SU-DHL-6 (cell line): ENCODE measurements at regions not wholly inside any gene's neighbourhood (a gene's known extent, or its start where the extent isn't known, plus 50 kb on each side); places are given as distances from the start of the nearest gene placed in this dataset.
A peak's percentile ranks its signal among the peaks of the same experiment; 100 is the strongest.

Experiments used
- H2AFZ ChIP-seq: fragments of 200-600 bp; sonication (generic); 2 replicates; pipeline ENCODE4 v1.6.1; 2014; ENCODE audit warnings: low read depth, mild to moderate bottlenecking, moderate library complexity, mixed read lengths, antibody characterized with exemption, low read length; ENCODE audit not compliant: severe bottlenecking
- H3F3A ChIP-seq: fragments of 200-600 bp; shearing (Covaris generic); 2 replicates; pipeline ENCODE4 v1.6.0; 2016; ENCODE audit warnings: antibody characterized with exemption, mild to moderate bottlenecking; ENCODE audit not compliant: insufficient read depth
- H3K27ac ChIP-seq: fragments of 200-600 bp; sonication (generic); 2 replicates; pipeline ENCODE4 v1.5.1; 2016; ENCODE audit warnings: low read depth, mild to moderate bottlenecking, low read length, moderate library complexity, mixed read lengths
- H3K27me3 ChIP-seq: fragments of 200-600 bp; sonication (generic), shearing (Covaris generic); 2 replicates; pipeline ENCODE4 v1.6.0; 2014; ENCODE audit warnings: mild to moderate bottlenecking, low read length
- H3K36me3 ChIP-seq: fragments of 200-600 bp; sonication (generic); 2 replicates; pipeline ENCODE4 v1.6.1; 2014; ENCODE audit warnings: mild to moderate bottlenecking, low read length, mixed read lengths
- H3K4me2 ChIP-seq: fragments of 300-600, 200-600 bp; shearing (Covaris generic), sonication (generic); 2 replicates; pipeline ENCODE4 v1.6.0; 2014; ENCODE audit warnings: low read length, low read depth, mild to moderate bottlenecking; ENCODE audit not compliant: poor library complexity, severe bottlenecking
- H3K4me3 ChIP-seq: fragments of 200-600 bp; sonication (generic); 2 replicates; pipeline ENCODE4 v1.5.1; 2014; ENCODE audit warnings: antibody characterized with exemption, low read length, mild to moderate bottlenecking, mixed read lengths; ENCODE audit not compliant: insufficient read depth, poor library complexity, severe bottlenecking
- H3K79me2 ChIP-seq: fragments of 200-600 bp; sonication (generic); 2 replicates; pipeline ENCODE4 v1.6.1; 2014; ENCODE audit warnings: mild to moderate bottlenecking, low read length, moderate library complexity; ENCODE audit not compliant: insufficient read depth
- H3K9ac ChIP-seq: fragments of 200-600 bp; sonication (generic); 2 replicates; pipeline ENCODE4 v1.7.0; 2014; ENCODE audit warnings: mild to moderate bottlenecking, low read length
- H3K9me2 ChIP-seq: fragments of 200-600 bp; sonication (generic); replicated peaks from 2 replicates; pipeline ENCODE4 v1.6.1; 2014; ENCODE audit warnings: low read length; ENCODE audit not compliant: insufficient read depth
- H3K9me3 ChIP-seq: fragments of 200-600 bp; sonication (generic); 2 replicates; pipeline ENCODE4 v1.6.1; 2014; ENCODE audit warnings: low read length, mixed read lengths; ENCODE audit not compliant: insufficient read depth
- H4K20me1 ChIP-seq: fragments of 200-600 bp; sonication (generic); 2 replicates; pipeline ENCODE4 v1.6.1; 2014; ENCODE audit warnings: low read depth, mild to moderate bottlenecking, antibody characterized with exemption, low read length, moderate library complexity, mixed read lengths
- CTCF ChIP-seq: fragments of 200-600 bp; sonication (generic); IDR thresholded peaks from one replicate; pipeline ENCODE4 v1.5.1; 2017; ENCODE audit warnings: antibody characterized with exemption, mild to moderate bottlenecking, low read length, moderate library complexity; ENCODE audit not compliant: insufficient read depth, poor library complexity, severe bottlenecking
- EZH2phosphoT487 ChIP-seq: fragments of 200-600 bp; sonication (generic), shearing (Covaris generic); conservative IDR thresholded peaks from 2 replicates; pipeline ENCODE4 v1.6.1; 2018; ENCODE audit warnings: mild to moderate bottlenecking, antibody characterized with exemption, low read length, moderate library complexity, mixed read lengths

- H2AFZ ChIP-seq, result no peak overlapping the region
- H3K9ac ChIP-seq, result no peak overlapping the region
- H3F3A ChIP-seq, result no peaks in the 10 kb centered on the region
- H3K9me3 ChIP-seq, result no peaks in the 10 kb centered on the region
- no peak overlapping the region for H3K4me2 ChIP-seq
- H3K4me3 ChIP-seq, result no peak overlapping the region
- no peaks in the 10 kb centered on the region for H3K27me3 ChIP-seq
- no peaks in the 10 kb centered on the region for H3K79me2 ChIP-seq
- no peak for TF ChIP-seq CTCF
- TF ChIP-seq EZH2phosphoT487, result no peak
- no peaks in the 10 kb centered on the region for H3K36me3 ChIP-seq
- H3K9me2 ChIP-seq, result no peaks in the 10 kb centered on the region
- H4K20me1 ChIP-seq, result no peaks in the 10 kb centered on the region
- H3K27ac ChIP-seq, result no peak overlapping the region
These were observed 344.8 kb upstream of the EYS start for GRCh38 chr6:66051812-66052211.

- Histone ChIP-seq H3K4me2 (no peak overlapping the region), H3K9me2 (no peaks in the 10 kb centered on the region), H3K36me3 (no peaks in the 10 kb centered on the region), H3K9ac (no peak overlapping the region), H3F3A (no peaks in the 10 kb centered on the region), H3K4me3 (no peak overlapping the region), H3K27me3 (no peaks in the 10 kb centered on the region), H3K27ac (no peak overlapping the region), H3K9me3 (no peaks in the 10 kb centered on the region), H2AFZ (peak overlapping the region; percentile 24), H4K20me1 (no peaks in the 10 kb centered on the region), H3K79me2 (no peaks in the 10 kb centered on the region)
- TF ChIP-seq EZH2phosphoT487 (no peak), CTCF (no peak)
These were observed 341.9 kb upstream of the EYS start for GRCh38 chr6:66048684-66049474.

- TF ChIP-seq CTCF (no peak), EZH2phosphoT487 (no peak)
- Histone ChIP-seq H2AFZ (no peak overlapping the region), H3K27me3 (no peaks in the 10 kb centered on the region), H3K36me3 (no peaks in the 10 kb centered on the region), H3K9ac (no peak overlapping the region), H4K20me1 (no peaks in the 10 kb centered on the region), H3K9me3 (no peaks in the 10 kb centered on the region), H3K9me2 (no peaks in the 10 kb centered on the region), H3K4me3 (no peak overlapping the region), H3K27ac (no peak overlapping the region), H3K79me2 (no peaks in the 10 kb centered on the region), H3F3A (no peaks in the 10 kb centered on the region), H3K4me2 (no peak overlapping the region)
These were observed 325.6 kb upstream of the EYS start for GRCh38 chr6:66032626-66033025.
